WI38 (cell line): ENCODE measurements at regions not wholly inside any gene's neighbourhood (a gene's known extent, or its start where the extent isn't known, plus 50 kb on each side); places are given as distances from the start of the nearest gene placed in this dataset.

ENCODE experiments used
- H3K4me3 ChIP-seq: 2 replicates; pipeline ENCODE4 v1.5.1; 2011; ENCODE audit warnings: low read depth, mild to moderate bottlenecking, control low read depth, low read length
- TF ChIP-seq, protein P1 (sequence below): IDR thresholded peaks from 2 replicates; pipeline ENCODE4 v1.5.1; 2012; ENCODE audit warnings: low read depth, mild to moderate bottlenecking, control low read depth, low read length

DNA sequence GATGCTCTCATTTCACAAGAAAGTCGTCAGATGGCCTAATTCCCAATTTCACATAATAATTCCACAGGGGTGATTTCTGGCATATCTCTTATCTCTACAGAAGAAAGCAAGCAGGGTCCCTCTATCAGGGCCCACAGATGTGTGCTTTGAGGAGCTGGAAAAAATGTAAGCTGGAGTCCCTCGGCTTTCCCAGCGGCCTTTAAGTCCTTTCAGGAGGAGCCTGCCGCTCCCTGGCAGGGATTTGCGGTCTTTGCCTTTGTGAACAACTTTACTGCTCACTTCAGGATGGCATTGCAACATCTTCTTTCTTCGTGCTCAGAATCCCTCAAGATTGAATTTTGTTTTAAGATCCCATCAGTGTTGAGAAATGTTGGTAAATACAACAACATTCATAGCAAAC lies 83.0 kb downstream of the FZD10 start:
- TF ChIP-seq, protein P1, sequence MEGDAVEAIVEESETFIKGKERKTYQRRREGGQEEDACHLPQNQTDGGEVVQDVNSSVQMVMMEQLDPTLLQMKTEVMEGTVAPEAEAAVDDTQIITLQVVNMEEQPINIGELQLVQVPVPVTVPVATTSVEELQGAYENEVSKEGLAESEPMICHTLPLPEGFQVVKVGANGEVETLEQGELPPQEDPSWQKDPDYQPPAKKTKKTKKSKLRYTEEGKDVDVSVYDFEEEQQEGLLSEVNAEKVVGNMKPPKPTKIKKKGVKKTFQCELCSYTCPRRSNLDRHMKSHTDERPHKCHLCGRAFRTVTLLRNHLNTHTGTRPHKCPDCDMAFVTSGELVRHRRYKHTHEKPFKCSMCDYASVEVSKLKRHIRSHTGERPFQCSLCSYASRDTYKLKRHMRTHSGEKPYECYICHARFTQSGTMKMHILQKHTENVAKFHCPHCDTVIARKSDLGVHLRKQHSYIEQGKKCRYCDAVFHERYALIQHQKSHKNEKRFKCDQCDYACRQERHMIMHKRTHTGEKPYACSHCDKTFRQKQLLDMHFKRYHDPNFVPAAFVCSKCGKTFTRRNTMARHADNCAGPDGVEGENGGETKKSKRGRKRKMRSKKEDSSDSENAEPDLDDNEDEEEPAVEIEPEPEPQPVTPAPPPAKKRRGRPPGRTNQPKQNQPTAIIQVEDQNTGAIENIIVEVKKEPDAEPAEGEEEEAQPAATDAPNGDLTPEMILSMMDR: no peak
- H3K4me3 ChIP-seq: no peak overlapping the region

DNA sequence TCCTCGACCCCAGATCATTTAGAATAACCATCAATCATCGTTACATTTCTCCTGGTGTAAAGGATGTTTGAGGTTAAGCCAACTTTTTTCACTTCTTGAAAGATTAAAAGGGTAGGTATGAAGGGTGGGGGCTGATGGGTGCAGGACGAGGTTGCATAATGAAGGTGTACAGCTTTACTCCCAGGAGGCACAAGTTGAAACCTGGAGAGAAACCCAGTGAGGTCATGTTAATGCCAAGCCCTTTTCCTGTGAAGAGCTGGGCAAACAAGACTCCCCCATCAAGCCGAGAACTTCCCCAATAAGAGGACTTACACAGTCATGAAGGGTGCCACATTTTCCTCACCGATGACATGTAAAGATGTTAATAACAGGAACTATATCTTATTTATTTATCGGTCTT lies 84.3 kb downstream of the FZD10 start:
- TF ChIP-seq, protein P1: no peak
- no peak overlapping the region for H3K4me3 ChIP-seq

DNA sequence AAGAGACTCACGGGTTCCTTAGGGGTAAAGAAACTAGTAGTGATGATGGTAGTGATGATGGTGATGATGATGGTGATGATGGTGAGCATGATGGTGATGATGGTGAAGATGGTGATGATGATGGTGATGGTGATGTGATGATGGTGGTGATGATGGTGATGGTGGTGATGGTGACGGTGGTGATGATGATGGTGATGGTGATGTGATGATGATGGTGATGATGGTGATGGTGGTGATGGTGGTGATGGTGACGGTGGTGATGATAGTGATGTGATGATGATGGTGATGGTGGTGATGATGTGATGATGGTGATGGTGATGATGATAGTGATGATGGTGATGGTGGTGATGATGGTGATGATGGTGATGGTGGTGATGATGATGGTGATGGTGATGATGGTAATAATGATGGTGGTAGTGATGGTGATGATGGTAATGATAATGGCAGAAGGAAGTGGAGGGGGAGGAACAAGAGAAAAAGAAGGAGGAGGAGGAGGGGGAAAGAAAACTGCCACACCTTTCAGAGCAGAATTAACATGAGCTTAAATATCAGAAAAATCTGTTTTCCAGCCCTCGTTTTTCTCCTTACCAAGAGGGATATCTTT lies 85.5 kb downstream of the FZD10 start:
- no peak overlapping the region for H3K4me3 ChIP-seq
- TF ChIP-seq, protein P1: no peak

DNA sequence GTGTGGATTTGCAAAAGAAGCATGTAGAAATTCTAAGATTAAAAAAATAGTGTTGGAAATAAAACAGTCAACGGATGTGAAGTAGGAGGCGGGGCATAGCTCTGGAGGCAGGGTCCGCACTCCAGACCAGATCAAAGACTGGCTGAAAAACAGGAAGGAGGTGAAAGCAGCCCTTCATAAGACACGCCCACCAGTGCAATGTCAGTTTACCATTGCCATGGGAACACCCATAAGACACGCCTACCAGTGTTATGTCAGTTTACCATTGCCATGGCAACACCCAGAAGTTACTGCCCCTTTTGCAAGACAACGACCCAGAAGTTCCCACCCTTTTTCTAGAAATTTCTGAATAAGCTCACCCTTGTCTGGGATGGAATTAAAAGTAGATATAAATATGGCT lies 87.1 kb downstream of the FZD10 start:
- H3K4me3 ChIP-seq: no peak overlapping the region
- TF ChIP-seq, protein P1: no peak

DNA sequence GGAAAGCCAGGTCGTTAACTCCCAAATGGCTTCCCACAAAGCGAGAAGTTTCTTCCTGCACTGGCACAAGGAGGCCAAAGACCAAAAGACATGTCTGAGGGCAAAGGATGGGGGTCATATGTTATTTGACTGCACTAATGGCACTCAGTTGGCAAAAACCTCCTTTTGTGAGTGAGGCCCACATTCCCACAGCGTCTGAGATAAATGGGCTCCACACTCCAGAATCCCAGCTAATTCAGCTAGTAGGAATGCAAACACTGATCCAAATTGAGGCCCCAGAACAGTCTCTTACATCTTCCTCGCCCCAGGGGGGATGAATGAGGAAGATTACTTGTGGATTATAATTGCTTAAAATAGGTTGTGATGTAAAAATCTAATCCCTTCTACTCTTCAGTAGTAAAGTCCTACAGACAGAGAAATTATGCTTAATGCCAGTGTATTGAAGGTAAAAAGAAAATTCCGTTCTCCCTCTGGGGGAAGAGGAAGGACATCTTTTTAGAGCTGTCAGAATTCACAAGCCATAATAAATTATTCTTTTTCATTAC lies 86.4 kb upstream of the PIWIL1 start:
- no peak overlapping the region for H3K4me3 ChIP-seq
- TF ChIP-seq, protein P1: no peak

DNA sequence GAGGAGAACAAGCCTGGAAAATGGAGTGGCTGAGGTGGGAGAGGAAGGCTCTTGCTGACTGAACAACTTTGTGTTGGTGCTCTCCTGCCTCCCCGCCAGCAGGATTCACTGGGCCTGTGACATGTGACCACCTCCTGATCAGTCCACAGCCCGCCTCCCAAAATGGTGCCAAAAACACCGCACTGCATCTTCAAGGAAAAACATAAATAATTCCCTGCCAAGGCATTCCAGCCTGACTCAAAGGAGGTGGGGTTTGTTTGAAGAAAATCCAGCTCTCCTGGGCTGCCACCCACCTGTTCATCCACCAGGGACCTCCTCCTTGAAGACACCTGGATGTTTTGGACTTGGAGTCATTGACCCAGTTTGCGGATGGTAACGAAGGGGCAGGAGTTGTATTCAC lies 83.8 kb upstream of the PIWIL1 start:
- H3K4me3 ChIP-seq: no peak overlapping the region
- TF ChIP-seq, protein P1: no peak

DNA sequence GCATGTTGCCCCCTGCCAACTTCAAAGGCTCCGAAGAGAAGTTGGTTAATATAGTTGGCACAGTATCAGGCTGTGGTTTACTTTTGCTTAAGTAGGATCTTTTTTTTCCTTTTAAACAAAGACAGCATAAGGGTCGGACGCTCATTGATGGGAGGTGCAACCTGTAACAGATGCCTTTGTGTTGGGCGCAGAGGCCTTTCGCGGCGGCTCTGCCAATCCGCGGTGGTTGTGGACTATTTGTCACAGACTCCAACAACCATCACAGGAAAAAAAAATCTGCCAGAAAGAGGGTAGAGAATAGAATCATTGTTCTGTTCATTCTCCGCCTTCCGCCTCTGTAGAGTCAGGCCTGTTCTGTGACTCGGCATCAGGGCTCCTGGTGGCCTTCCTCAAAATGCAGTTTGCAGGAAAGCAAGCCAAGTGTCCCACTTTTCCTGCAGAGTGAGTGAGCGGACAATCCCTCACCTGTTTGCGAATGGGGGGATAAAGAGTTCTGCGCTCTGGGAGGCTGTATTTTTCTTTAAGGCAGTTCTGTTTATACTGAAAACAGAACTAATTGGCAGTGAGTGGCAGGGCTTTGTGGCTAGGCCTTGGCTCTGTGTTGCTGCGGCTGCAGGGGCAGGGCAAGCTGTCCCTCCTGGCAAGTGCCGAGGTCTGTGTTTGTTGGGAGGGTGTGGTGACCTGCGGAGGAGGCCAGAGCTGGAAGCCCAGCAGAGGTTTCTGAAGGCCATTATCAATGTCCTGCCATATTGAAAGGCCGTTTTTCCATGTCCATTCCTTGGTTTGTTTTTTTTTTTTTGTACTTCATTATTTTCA lies 83.0 kb upstream of the PIWIL1 start:
- no peak overlapping the region for H3K4me3 ChIP-seq
- TF ChIP-seq, protein P1: no peak
